Activated CD8-positive, alpha-beta memory T cell treated with anti-CD3 and anti-CD28 coated beads, Interleukin-2, amount 50 U/mL, for 4 hours (primary cell): ENCODE measurements at regions not wholly inside any gene's neighbourhood (a gene's known extent, or its start where the extent isn't known, plus 50 kb on each side); places are given as distances from the start of the nearest gene placed in this dataset.

Source experiments
- DNase-seq: peaks from one replicate; pipeline ENCODE4 v3.0.0-alpha.2; 2020

GRCh38 chr1:60141743-60142142, 68.2 kb upstream of the C1orf87 start:
- no peak for DNase-seq

- DNase-seq = no peak
These were observed 67.7 kb upstream of the C1orf87 start for GRCh38 chr1:60141276-60141675.

GRCh38 chr1:60137406-60137805, 63.8 kb upstream of the C1orf87 start:
- no peak for DNase-seq

- DNase-seq = no peak
These were observed 62.8 kb upstream of the C1orf87 start for GRCh38 chr1:60136395-60136794.

- no peak for DNase-seq
These were observed 61.1 kb upstream of the C1orf87 start for GRCh38 chr1:60134716-60135115.

- DNase-seq = no peak
These were observed 60.3 kb upstream of the C1orf87 start for GRCh38 chr1:60133848-60134247.

- no peak for DNase-seq
These were observed 59.6 kb upstream of the C1orf87 start for GRCh38 chr1:60133000-60133673.

GRCh38 chr1:60132108-60132507, 58.5 kb upstream of the C1orf87 start:
- no peak for DNase-seq

GRCh38 chr1:60130703-60131102, 57.1 kb upstream of the C1orf87 start:
- DNase-seq = no peak

- no peak for DNase-seq
These were observed 56.3 kb upstream of the C1orf87 start for GRCh38 chr1:60129911-60130310.

GRCh38 chr1:60126723-60127122, 53.2 kb upstream of the C1orf87 start:
- DNase-seq = no peak
